NCI-H2227 treated with DMSO at 0.1 percent for 48 hours (cell line): ENCODE measurements at regions not wholly inside any gene's neighbourhood (a gene's known extent, or its start where the extent isn't known, plus 50 kb on each side); places are given as distances from the start of the nearest gene placed in this dataset.
"Not testable (repeated sequence)": the region's sequence is repeated elsewhere in the genome, so short reads cannot be mapped to it uniquely, and the experiment has no call there.

Experiments used
- DNase-seq: peaks from one replicate; lab custom pipeline; 2025; lab: John Stamatoyannopoulos, UW

DNA sequence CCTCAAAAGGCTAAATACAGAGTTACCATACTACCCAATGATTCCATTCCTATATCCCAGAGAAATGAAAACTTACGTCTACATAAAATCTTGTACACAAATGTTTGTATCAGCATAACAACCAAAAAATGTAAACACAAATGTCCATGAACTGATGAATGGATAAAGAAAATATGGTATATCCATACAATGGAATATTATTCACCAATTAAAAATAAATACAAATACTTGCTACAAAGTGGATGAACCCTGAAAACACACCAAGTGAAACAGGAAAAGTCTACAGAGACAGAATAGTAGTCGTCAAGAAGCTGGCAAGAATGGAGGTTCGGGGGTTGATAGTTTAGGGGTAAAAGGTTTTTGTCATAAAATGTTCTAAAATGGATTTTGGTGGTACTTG is 54.0 kb upstream of the ANKRD28 start:
- no peak for DNase-seq

DNA sequence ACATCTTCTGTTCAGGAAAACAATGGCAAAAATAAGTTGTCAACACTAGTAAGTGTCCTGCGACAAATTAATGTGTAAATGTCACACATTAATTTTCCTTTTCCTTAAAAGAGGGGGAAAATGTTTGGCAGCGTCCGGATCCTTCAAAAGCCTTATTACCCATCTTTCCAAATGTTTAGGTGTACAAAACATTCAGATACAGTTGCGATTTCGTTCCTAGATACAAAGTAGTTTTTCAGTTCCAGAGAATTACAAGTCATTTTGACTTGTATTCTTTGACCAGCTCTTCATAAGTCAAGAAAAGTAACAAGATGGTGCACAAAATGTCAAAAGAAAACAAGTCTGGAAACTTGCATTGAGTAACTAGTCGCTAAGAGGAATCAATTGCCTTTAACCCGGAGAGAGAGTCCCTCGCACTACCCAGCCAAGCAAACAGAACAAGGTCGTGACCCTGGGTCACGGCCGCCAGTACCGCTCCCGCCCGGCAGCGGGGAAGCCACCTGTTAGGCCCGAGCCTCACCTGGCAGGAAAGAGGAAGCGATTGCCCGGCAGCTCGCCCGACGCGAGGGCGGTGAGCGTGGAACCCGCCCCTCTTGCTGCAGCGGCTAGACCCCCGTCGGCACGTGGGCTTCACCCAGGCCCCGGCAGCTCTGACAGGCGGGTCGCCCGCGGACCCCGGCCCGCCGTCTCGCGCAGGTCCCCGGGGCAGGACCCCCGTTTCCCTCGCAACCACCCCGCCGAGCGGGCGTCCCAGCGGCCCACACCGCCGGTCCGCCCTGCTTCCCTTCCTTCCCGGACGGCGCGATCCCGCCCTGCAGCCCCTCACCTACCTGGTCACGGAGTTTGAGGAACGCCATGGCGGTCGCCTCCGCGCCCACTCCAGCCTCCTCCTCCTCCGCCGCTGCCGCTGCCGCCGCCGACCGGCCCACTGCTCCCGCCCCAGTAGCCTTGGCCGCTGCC is 61.0 kb upstream of the ANKRD28 start:
- DNase-seq = no peak

DNA sequence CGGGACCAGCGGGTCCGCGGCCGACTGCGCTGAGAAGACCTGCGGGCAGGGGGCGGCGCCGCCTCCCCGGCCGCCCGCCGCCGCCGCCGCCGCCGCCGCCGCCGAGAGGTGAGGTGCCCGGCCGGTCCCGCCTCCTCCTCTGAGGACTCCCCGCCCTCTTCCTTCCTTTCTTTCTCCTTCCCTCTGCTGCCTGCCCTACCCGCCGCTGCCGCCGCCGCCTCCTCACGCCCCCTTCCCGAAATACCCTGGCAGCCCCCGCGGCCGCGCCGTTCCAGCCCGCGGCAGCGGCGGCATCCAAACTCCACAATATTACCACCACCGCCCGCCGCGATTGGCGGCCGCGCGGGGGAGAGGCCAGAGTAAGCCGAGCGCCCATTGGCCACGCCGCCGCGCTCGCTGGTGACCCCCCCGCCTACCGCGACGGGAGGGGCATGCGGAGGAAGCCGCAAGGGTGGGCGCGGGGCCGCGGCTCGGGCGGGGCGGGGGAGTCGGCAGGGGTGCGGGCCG is 61.8 kb upstream of the ANKRD28 start:
- peak; percentile 85 for DNase-seq

DNA sequence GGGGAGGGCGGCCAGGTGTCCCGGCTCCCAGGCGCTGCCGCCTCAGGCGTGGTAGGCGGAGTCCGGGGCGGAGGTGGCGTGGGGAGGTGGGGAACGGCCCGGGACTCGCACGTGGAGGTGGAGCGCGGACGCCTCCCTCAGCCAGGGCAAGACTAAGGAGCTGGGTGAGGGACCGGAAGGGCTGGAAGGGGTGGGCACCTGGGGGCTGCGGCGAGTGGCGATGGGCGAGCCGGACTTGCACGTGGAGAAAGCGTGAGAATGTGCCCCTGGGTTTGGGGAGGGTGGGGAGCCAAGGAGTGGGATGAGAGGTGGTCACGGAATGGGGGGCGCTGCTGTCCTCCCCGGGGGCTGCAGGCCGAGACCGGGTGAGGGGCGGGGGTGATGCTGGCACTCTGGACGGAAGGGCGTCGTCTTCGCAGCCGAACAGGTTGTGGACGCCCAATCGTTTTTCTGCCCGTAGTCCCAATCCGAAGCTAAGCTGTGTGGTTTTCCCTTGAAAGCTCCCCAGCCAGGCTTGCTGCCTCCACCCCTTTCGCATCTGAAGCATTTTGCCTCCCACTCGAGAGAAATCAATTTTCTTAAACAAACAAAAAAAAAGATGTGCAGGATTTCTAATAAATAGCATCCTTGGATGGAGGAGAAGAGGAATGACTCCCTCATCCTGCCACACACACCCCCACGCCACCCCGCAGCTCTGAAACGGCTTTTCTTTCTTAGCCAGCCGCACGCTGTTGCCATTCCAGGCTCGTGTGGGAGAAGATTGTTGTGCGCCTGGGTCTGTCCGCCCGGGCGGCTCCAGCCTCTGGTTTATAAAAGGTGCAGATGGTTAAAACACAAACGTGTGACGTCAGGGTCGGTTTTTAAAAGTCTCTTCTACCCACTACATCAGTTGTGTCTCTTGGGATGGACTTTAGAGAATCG is 62.5 kb upstream of the ANKRD28 start:
- DNase-seq = peak; percentile 54

DNA sequence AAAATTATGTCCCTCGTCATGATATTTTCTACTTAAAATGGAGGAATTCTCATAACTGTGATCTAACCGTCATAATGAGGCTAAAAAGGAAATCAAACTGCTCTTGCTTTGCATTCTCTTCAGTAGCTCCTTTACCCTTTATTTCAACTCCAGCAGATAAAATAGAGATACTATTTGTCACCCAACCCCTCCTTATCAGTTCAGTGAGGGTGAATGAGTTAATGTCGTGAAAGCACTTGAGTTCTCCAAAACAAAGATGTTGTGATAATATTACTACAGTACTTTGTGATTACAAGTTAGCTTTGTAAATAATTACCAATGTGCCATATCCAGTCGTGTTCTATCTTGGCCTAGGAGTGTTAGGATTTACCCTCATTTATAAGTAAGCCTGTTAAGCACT is 63.4 kb upstream of the ANKRD28 start:
- DNase-seq = no peak

DNA sequence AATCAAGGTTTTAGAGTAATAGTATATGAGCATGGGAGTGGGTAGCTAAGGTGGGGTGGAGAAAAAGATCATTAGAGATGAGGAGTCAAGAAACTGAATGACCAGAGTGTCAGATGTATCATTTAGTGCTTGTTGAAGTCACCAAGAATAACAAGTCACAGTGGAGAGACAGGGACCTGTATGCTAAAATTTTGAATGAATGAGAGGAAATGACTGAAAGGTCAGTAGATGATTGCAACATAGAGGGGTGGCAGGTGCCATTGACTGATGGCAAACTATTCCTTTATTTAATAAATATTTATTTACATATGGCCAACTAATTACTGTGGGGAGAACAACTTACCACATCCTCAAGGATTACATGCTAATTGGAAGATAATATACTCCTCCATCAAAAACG is 75.0 kb upstream of the ANKRD28 start:
- no peak for DNase-seq

DNA sequence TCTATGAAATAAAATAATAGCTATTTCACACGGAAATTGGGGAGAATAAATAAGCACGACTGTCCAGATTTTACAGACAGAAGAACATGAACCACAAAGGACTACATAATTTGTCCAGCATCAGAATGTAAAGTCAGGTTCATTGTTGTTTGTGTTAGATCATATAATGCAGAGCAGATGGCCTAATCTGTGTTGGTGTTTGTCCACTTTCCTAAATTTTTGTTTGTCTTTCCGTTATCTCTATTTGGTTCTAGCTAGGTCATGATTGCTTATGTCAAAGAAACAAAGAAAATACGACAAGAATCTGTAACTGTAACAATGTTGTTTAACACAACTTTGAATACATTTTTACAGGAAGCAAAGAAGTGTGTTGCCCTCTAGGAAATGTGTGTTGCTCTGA is 75.6 kb upstream of the ANKRD28 start:
- DNase-seq = no peak

DNA sequence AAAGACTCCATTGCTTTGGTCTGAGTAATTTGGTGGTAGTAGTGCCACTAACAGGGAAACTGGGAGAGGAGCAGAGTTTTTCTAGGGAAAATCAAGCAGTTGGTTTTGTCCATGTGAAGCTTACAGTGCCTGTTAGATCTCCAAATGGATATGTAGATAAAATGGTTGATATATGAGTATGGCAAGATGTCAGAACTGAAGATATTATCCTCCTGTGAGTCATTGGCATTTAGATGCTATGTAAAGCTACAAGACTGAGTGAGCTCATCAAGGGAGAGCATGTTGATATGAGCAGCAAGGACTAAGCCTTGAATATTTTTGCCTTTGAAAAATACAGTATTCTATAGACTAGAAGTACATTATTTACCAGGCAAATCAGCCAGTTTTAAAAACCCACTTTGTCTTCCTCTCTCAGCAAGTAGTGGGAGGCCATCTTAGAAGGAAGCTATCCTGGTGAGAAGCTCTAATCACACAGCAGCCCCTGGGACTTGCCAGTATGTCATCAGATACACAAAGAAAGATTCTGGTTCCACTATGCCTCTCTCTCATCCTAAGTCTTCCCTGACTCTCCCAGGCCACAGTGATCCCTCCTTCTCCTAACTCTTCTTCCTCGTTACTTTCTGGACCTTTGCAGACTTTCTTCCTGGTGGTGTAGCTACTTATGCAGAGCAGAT is 77.4 kb upstream of the ANKRD28 start:
- no peak for DNase-seq

DNA sequence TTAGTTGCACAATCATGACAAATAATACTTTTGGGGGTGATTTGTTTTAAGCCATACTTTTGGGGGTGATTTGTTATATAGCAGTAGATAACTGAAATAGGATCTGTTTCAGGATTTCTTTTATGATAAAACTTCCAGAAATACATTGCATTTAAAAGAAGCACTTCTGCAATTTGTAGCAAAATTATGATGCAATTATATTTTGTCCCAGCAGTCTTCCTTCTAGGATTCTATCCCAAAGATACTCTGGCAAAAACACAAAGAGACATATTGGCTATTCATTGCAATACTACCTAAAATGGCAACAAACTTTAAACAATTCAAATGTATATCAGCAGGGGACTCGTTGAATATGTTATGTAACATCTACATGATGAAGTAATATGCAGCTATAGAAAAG is 78.9 kb upstream of the ANKRD28 start:
- no peak for DNase-seq

DNA sequence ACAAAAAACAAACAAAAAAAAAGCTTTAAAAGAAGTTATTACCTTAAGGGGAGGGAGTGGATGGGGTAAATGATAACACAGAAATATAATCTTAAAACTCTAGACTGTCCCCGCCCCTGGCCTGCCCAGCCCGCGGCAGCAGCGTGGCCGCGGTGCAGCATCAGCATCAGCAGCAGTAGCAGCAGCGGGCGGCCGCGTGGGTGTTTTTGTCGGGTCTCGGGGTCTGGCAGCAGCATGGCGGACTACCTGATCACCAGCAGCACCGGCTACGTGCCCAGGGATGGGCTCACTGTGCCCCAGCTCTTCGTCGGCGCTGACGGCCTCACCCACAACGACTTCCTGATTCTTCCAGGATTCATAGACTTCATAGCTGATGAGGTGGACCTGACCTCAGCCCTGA is 80.0 kb upstream of the ANKRD28 start:
- DNase-seq = no peak

DNA sequence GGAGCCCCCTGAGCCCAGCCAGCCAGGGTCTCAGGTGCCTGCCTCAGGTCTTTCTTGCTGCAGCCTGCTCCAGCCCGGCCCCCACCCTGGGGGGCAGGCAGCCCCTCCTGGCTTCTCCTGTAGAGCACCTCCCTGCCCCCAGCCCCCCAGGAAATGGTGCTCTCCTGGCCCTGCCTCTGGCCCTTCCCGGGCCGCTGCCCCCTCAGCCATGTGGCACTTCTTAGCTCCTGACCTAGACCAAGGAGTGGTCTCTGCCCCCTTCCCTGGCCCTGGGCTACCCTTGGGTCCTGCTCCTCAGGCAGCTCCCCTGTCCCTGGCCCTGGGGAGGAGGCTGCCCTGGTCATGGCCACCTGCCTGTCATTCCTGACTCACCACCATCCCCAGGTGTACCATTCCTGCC is 82.0 kb upstream of the ANKRD28 start:
- DNase-seq = not testable (repeated sequence)

DNA sequence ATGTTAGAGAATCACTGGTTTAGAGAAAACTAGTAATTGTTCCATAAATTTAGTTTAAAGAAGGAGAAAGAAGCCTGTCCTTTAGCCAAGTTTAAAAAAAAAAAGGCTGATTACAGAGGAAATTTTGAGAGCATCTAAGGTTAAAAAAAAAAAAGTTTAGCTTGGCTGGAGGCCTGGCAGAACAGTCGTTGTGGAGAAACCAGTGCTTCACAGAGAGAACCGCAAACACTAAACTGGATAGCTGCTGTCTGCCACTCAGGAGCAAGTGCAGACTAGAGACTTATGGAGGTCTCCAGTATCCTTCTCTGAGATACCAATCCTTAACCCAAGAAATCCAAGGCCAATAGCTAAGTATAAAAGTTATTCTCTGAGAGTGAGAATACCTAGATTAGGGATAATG is 84.8 kb upstream of the ANKRD28 start:
- no peak for DNase-seq

DNA sequence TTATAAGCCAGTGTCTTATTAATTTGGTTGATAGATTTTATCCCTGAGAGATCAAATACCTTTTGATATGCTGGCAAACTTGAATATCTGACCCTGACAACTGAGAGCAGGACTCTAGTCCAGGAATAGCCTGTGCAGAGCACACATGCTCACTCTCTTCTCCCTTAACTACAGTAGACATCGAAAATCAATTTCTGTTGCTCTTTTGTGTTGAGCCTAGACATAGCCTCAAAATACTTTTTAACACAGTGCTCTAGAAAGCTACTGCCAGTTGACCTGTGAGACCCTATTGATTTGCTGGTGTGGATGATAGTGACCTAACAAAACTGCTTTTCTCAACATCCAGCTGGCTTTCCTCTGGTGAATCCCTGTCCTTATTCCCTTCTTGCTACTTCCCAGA is 86.4 kb upstream of the ANKRD28 start:
- DNase-seq = no peak

DNA sequence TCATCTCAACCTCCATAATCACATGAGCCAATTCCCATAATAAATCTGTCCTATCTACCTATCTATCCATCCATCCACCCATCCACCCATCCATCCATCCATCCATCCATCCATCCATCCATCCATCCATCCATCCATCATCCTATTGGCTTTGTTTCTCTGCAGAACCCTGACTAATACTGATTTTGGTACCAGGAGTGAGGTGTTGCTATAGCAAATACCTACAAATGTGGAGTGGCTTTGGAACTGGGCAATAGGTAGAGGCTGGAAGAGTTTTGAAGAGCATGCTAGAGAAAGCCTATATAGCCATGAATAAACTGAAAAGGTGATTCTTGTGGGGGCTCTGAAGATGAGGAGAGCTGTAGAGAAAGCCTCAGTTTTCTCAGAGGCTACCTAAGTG is 88.7 kb upstream of the ANKRD28 start:
- no peak for DNase-seq

DNA sequence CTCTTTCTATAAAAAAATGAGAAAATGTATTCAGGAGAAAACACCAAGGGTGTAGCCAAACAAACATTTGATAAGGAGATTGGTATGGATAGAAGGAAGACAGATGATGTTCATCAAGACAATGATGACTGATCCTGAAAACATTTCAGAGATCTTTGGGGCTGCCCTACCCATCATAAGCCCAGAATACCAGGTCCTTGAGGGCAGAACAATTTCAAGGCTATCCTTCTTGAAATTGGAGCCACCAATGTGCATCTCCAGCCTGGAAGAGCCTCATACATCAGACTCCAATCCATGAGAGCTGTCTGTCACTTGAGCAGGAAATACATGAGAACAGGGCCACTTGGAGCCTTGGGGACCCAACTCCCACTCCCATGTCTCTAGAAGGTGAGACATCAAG is 89.5 kb upstream of the ANKRD28 start:
- no peak for DNase-seq

DNA sequence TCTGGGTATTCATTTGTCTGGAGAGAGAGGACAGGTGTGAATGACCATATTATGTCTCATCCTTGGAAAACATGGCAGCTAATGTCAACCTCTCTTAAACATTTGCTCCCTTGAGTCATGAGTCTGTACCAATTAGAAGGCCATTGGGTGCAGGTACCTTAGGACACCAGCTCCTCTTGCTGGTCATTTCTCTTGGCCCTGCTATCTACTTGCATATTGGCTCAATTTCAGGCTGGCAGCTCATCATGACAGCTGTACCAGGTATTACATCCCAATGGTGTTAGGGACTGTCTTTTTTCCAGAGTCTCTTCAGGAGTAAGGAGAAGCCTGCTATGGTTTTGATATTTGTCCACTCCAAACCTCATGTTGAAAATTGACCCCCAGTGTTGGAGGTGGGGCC is 92.2 kb upstream of the ANKRD28 start:
- no peak for DNase-seq

DNA sequence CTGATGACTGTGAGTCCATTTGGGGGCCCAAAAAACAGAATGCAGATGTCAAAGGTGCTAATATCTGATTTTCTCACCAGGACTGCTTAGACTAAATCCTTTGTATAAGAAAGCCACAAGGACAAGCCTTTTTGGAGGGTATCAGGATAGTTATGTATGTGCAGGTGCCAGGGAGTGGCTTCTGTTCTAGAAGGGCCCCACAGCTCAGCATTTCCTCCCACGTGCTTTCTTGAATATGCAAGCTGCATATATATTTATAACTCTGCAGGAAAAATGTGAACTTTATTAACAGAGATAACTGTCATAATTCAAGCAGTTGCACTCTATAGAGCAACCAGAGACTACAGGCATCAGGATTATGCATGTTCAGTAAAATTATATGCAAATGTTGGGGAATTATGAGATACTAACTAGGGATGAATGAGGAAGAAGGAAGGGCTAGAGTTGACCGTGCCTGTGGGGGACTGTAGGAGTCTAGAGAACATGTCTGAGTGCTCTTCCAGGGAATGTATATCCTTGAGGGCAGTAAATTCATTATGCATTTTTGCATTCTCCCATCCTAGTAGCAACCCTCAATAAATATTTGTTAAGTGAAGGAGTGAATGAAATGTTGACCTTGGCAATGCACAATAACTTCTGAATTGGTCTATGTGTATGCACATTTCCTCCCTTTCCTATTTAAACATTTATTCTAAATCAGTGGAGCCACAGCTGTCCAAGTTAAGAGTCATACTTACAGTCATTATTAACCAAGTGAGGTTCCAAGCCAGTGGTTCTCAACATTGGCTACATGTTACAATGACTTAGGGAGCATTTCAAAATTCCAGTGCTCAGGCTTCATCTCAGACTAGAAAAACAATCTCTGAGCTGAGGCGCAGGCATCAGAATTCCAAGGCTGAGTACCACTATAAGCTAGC is 94.8 kb upstream of the ANKRD28 start:
- no peak for DNase-seq

DNA sequence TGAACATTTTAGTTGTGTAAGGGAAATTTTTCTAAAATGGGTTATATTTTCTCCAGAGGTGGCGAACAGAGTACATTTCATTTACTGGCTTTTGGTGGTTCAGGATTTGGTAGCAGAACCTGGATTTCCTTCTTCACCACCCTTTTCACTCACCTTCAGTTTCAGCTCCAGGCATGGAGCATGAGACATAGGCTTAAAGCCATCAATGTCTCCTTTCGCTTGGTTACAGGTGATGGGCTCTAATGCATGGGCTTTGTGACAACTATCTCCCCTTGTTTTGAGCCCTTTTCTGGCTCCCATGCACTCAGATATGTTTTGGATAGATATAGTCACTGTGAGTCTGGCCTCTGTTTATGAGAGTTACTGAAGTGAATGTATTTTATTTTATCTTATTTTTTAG is 96.6 kb upstream of the ANKRD28 start:
- no peak for DNase-seq

DNA sequence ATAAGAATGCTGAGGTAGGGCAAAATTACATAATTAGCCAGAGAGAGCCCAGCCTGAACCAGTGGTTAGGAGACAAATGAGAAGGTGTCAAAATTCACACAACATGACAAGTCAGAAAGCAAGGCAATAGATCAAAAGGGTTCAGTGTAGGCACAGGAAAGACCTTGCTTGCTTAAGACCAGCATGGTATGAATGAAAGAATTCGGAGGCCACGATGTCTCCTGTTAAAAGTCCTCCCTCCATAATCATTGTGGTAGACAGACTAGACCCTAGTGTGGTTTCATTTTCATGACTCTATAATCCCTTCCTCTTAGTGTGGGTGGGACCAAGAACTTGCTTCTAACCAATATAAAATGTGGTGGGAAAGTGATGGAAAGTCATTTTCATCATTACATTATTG is 98.7 kb upstream of the ANKRD28 start:
- no peak for DNase-seq

DNA sequence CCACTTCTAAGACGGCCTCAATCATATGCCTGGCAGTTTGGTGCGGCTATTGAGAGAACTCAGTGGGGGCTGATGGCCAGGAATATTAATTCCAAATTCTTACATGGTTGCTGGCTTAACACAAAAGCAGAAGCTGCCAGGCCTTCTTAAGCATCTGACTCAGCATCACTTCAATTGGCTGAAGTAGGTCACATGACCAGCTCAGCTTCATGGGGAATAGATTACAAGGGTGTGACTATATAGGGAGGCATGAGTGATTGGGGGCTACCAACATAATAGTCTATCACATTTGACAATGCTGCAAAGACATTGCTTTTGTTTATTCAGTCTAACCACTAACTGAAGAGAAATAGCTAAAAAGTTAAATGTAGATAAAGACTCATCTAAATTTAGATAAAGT is 101.6 kb upstream of the ANKRD28 start:
- DNase-seq = no peak

DNA sequence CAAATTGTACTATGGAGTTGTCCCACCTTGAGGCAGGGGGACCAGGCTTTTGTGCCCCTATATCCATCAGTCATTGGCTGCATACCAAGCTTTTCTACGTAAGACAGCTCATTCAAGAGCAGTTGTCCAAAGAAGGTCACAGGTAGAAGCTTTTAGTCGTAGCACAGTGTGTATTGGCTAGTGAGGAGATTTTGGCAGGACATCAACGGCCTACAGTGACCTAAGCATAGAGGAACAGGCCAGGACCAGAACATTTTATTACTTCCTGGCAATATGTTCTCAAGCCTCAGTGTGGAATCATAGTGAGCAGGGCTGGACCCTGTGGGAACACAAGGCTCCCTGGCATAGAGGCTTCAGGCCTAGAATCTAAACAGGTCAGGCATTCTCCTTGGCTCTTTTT is 105.4 kb upstream of the ANKRD28 start:
- no peak for DNase-seq
